LNCaP clone FGC (cell line): ENCODE measurements at regions not wholly inside any gene's neighbourhood (a gene's known extent, or its start where the extent isn't known, plus 50 kb on each side); places are given as distances from the start of the nearest gene placed in this dataset.

Experiments
- DNase-seq: peaks from one replicate; pipeline ENCODE4 v3.0.0-alpha.2; 2011; ENCODE audit warnings: low read depth
- H3K4me3 ChIP-seq: 2 replicates; pipeline ENCODE4 v1.5.1; 2011; ENCODE audit warnings: mild to moderate bottlenecking, low read depth, low read length, control low read depth
- TF ChIP-seq, protein P1 (sequence below): IDR thresholded peaks from 2 replicates; pipeline ENCODE4 v1.5.1; 2012; ENCODE audit warnings: mild to moderate bottlenecking; ENCODE audit not compliant: control insufficient read depth, insufficient read depth; ENCODE audit errors: extremely low read depth

DNA sequence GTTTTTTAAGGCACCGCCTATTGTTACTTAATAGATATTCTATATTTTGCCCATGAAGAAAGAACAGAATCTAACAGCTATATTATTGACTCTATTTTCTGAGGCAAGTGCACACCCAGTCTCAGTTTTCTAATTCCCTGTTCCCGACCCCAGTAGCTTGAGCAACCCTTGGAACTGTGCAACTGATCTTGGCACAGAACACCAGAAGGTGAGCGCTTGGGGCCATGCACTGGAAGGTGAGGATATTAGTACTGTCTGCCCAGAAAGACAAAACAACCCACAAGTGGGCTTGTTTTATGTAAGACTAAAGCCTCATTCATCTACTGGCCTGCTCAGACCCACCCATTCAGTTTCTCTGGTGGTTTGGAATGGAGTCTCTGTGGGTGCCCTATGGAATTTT is 188.8 kb upstream of the LINC00305 start:
- H3K4me3 ChIP-seq: no peak overlapping the region
- DNase-seq: no peak
- TF ChIP-seq, protein P1, sequence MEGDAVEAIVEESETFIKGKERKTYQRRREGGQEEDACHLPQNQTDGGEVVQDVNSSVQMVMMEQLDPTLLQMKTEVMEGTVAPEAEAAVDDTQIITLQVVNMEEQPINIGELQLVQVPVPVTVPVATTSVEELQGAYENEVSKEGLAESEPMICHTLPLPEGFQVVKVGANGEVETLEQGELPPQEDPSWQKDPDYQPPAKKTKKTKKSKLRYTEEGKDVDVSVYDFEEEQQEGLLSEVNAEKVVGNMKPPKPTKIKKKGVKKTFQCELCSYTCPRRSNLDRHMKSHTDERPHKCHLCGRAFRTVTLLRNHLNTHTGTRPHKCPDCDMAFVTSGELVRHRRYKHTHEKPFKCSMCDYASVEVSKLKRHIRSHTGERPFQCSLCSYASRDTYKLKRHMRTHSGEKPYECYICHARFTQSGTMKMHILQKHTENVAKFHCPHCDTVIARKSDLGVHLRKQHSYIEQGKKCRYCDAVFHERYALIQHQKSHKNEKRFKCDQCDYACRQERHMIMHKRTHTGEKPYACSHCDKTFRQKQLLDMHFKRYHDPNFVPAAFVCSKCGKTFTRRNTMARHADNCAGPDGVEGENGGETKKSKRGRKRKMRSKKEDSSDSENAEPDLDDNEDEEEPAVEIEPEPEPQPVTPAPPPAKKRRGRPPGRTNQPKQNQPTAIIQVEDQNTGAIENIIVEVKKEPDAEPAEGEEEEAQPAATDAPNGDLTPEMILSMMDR: no peak

DNA sequence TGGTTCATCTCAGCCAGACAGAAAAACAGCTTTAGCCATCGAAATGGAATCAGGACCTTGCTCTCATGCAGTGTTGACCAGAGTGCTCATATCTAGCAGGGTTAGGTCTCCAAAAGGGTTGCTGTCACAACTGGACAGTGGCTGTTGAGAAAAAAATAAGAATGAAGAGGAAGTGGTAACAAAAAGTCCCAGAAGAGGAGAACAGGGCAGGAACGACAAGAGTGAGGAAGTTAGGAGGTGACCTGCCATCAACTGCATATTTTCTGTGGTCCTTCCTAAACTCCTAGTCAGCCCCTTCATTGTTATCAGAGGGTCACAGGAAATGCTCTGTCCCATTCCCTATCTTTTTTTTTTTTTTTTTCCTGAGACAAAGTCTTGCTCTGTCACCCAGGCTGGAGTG is 188.1 kb upstream of the LINC00305 start:
- DNase-seq: no peak
- TF ChIP-seq, protein P1: no peak
- H3K4me3 ChIP-seq: no peak overlapping the region

DNA sequence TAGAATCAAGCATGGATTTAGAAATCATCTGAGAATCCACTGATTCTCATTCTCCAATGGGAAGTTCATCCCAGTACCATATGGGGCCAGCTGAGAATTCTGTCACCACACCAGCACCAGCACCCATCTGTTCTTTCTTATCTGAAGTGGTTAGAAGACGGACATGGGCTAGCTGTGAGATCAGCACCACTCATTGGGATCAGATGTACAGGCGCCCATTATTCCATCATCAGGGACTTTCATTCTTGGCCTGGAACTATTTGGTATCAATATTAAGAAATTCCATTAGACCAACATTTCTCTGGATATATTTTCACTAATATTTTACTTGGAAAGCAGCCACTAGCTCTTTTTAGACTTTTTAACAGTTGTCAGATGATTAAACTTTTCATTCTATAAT is 185.9 kb upstream of the LINC00305 start:
- TF ChIP-seq, protein P1: no peak
- H3K4me3 ChIP-seq: no peak overlapping the region
- no peak for DNase-seq

DNA sequence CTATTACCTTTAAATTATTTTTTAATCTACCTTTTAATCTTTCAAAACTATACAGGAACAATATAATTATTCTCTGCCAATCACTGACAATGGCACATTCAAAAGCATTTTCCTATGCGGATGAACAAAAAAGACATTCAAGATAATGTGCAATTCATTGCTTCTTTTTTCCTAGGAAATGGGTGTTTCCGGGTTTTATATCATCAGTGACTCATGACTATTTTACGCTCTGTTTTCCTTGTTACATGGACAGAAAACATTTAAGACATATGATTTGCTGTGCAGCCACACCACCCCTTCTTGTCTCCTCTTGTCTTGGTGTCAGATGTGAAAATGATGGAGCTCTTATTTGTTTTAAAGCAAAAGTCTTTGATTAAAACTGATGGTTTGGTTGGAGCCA is 184.7 kb upstream of the LINC00305 start:
- H3K4me3 ChIP-seq: no peak overlapping the region
- TF ChIP-seq, protein P1: no peak
- DNase-seq: no peak

DNA sequence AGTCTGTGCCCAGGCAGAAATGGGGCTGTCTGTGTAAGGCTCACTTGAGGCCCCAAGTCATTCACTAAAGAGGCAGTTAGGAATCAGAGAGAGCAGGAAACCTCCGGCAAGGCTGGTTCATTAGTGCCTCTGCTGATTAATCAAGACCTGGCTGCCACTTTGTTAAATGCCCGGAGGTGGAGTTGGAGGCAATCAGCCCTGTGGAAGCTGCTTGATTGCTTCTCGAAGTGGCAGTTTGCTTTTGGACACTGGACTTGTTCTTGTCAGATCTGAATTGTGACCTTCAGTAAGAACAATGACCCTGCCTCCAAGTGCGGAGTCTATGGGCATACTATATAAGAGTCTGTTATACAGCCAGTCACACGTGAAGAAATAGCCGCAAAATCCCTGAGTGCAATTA is 183.9 kb upstream of the LINC00305 start:
- TF ChIP-seq, protein P1: no peak
- no peak overlapping the region for H3K4me3 ChIP-seq
- DNase-seq: no peak

- TF ChIP-seq, protein P1: no peak
- no peak overlapping the region for H3K4me3 ChIP-seq
- no peak for DNase-seq
These were observed 182.5 kb upstream of the LINC00305 start for GRCh38 chr18:64331419-64331818.

- DNase-seq: no peak
- TF ChIP-seq, protein P1: no peak
- no peak overlapping the region for H3K4me3 ChIP-seq
These were observed 182.0 kb upstream of the LINC00305 start for GRCh38 chr18:64330931-64331330.
